RWPE2 (cell line): ENCODE measurements at regions not wholly inside any gene's neighbourhood (a gene's known extent, or its start where the extent isn't known, plus 50 kb on each side); places are given as distances from the start of the nearest gene placed in this dataset.

ENCODE experiments used
- ATAC-seq: fragments of 200-7000 bp; cut with Tn5 transposase; 3 replicates; pipeline ENCODE4 v1.9.1; 2021; ENCODE audit warnings: low read depth
- DNase-seq: peaks from one replicate; pipeline ENCODE4 v3.0.0-alpha.2; 2020; ENCODE audit warnings: low spot score
- H3K27ac ChIP-seq: fragments of 450-650 bp; 2 replicates; pipeline ENCODE4 v1.5.1; 2017; ENCODE audit warnings: mild to moderate bottlenecking; ENCODE audit not compliant: poor library complexity, severe bottlenecking
- H3K27me3 ChIP-seq: fragments of 250-450 bp; sonication (Bioruptor Pico); 2 replicates; pipeline ENCODE4 v1.5.1; 2021; ENCODE audit warnings: mild to moderate bottlenecking, moderate library complexity; ENCODE audit not compliant: insufficient read depth, poor library complexity, severe bottlenecking
- H3K36me3 ChIP-seq: fragments of 250-450 bp; sonication (Bioruptor Pico); 2 replicates; pipeline ENCODE4 v1.5.1; 2020; ENCODE audit warnings: low read depth, mild to moderate bottlenecking, moderate library complexity
- H3K4me1 ChIP-seq: fragments of 250-450 bp; sonication (Bioruptor Pico); 2 replicates; pipeline ENCODE4 v1.5.1; 2021; ENCODE audit warnings: mild to moderate bottlenecking, moderate library complexity; ENCODE audit not compliant: insufficient read depth, poor library complexity, severe bottlenecking
- H3K4me3 ChIP-seq: fragments of 250-450 bp; sonication (Bioruptor Pico); 2 replicates; pipeline ENCODE4 v1.5.1; 2021; ENCODE audit warnings: mild to moderate bottlenecking, moderate library complexity; ENCODE audit not compliant: severe bottlenecking
- H3K9me3 ChIP-seq: fragments of 250-450 bp; sonication (Bioruptor Pico); 2 replicates; pipeline ENCODE4 v1.5.1; 2021; ENCODE audit warnings: mild to moderate bottlenecking, moderate library complexity; ENCODE audit not compliant: severe bottlenecking
- TF ChIP-seq, protein P1 (sequence below): fragments of 450-650 bp; IDR thresholded peaks from one replicate; pipeline ENCODE4 v1.5.1; 2017; ENCODE audit warnings: mild to moderate bottlenecking, moderate library complexity; ENCODE audit not compliant: poor library complexity, severe bottlenecking

DNA sequence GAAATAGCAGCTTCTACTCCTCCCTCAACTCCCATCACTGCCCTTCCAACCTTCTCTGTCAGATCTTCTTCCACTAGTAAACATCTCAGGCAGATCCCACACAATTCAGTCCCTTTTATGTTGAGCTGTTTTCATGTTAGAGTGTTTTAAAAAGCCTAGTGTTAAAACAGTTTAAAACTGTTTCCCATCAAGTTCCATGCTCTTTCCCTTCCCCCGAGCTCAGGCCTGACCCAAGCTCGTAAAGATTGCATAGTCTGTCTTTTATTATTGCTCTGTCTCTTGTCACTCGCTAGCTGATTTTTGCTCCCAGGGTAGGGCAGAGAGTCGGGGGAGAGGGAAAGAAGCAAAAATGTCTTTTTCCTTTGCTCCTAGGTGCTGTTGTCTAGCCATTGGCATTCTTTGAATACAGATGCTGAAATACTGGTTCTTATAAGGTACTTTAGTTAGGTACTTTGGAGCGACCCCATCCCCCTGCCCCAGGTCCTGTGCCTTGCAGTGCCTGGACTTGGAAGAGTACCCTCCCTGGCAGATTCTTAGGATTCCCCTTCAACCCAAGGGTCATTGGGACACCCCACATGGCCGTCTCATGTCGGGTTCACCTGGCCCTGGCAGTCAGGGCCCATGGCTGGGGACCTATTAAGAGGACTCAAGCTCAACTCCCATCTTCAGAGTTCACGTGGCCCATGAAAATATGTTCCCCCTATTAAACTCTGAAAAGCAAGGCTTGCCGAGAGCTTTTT lies 101.2 kb upstream of the ARMC2 start:
- H3K27ac ChIP-seq, result no peak overlapping the region
- H3K36me3 ChIP-seq, result no peaks in the 10 kb centered on the region
- no peak for ATAC-seq
- DNase-seq, result no peak
- H3K9me3 ChIP-seq, result no peaks in the 10 kb centered on the region
- H3K4me1 ChIP-seq, result peaks cover 26% of the 10 kb centered on the region
- TF ChIP-seq, protein P1, sequence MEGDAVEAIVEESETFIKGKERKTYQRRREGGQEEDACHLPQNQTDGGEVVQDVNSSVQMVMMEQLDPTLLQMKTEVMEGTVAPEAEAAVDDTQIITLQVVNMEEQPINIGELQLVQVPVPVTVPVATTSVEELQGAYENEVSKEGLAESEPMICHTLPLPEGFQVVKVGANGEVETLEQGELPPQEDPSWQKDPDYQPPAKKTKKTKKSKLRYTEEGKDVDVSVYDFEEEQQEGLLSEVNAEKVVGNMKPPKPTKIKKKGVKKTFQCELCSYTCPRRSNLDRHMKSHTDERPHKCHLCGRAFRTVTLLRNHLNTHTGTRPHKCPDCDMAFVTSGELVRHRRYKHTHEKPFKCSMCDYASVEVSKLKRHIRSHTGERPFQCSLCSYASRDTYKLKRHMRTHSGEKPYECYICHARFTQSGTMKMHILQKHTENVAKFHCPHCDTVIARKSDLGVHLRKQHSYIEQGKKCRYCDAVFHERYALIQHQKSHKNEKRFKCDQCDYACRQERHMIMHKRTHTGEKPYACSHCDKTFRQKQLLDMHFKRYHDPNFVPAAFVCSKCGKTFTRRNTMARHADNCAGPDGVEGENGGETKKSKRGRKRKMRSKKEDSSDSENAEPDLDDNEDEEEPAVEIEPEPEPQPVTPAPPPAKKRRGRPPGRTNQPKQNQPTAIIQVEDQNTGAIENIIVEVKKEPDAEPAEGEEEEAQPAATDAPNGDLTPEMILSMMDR, result peak; percentile 14
- H3K27me3 ChIP-seq, result no peaks in the 10 kb centered on the region
- no peak overlapping the region for H3K4me3 ChIP-seq

DNA sequence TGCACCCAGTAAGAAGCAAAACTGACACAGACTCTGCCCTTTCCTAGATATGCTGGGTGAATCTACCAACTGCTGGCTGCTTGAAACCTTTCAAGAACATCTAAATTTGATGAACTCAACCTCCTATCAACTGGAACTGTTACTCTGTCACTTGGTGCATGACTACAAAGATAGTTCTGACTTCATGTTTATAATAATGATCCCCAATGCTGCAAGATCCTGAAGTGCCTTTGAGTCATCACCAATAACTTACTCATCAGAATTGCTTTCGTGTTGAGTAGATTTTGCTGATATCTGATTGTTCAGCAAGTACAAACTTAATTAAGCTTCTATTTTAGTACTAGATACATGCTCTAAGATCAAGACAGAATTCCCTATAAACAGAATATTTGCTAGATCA lies 100.2 kb upstream of the ARMC2 start:
- DNase-seq, result no peak
- no peaks in the 10 kb centered on the region for H3K27me3 ChIP-seq
- ATAC-seq, result 0 out of 3 replicates have a peak, but pooled peaks have one; percentile 17
- H3K4me3 ChIP-seq, result no peak overlapping the region
- no peak overlapping the region for H3K27ac ChIP-seq
- TF ChIP-seq, protein P1, result no peak
- H3K4me1 ChIP-seq, result peaks cover 26% of the 10 kb centered on the region
- no peaks in the 10 kb centered on the region for H3K9me3 ChIP-seq
- no peaks in the 10 kb centered on the region for H3K36me3 ChIP-seq

DNA sequence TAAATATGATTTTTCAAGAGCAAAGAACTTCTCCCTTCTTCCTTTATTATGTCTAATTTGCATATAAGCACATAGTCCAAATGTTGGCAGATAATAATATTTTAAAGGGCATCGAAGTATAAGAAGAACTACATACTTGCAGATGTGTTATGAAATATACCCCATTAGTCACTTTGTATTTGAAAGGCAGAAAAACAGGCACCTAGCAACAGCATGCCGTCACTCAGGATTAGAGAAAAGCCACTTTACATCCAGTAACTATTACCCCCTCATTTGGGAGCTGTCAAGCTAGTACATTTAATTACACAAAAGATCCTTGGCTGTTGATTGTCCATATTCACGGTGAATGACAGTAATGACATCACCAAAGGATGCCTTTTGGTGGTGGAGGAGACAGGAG lies 99.3 kb upstream of the ARMC2 start:
- H3K27me3 ChIP-seq, result no peaks in the 10 kb centered on the region
- H3K4me3 ChIP-seq, result no peak overlapping the region
- H3K36me3 ChIP-seq, result no peaks in the 10 kb centered on the region
- DNase-seq (no peak), ATAC-seq (peak; percentile 48; the same call in 1 of the 3 replicates)
- peaks cover 26% of the 10 kb centered on the region for H3K4me1 ChIP-seq
- no peak overlapping the region for H3K27ac ChIP-seq
- TF ChIP-seq, protein P1, result no peak
- H3K9me3 ChIP-seq, result no peaks in the 10 kb centered on the region

DNA sequence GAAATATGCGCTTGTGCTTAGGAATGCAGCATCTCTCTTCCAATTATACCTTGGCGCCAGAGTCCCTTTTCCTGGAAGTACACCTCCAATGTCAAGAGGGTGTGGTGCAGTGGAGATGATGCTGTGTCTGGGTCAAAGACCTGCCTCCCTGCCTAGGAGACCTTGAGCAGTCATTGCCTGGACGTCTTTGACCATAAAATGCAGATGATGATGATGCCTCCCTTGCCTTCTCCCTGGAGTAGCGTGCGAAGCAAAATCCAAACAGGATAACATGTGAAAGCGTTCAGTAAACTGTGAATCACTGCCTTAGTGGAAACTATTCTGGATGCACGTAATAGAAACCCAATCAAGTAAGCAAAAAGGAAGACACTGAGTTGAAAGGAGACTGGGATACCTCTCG lies 97.4 kb upstream of the ARMC2 start:
- no peak overlapping the region for H3K27ac ChIP-seq

More for the DNA sequence above, 97.4 kb upstream of the ARMC2 start:
- DNase-seq, result no peak
- no peaks in the 10 kb centered on the region for H3K36me3 ChIP-seq
- H3K27me3 ChIP-seq, result no peaks in the 10 kb centered on the region
- ATAC-seq, result no peak
- no peaks in the 10 kb centered on the region for H3K9me3 ChIP-seq
- H3K4me3 ChIP-seq, result no peak overlapping the region
- peaks cover 25% of the 10 kb centered on the region for H3K4me1 ChIP-seq
- TF ChIP-seq, protein P1, result no peak
